ENCODE measurements at regions not wholly inside any gene's neighbourhood (a gene's known extent, or its start where the extent isn't known, plus 50 kb on each side); places are given as distances from the start of the nearest gene placed in this dataset.

DNA sequence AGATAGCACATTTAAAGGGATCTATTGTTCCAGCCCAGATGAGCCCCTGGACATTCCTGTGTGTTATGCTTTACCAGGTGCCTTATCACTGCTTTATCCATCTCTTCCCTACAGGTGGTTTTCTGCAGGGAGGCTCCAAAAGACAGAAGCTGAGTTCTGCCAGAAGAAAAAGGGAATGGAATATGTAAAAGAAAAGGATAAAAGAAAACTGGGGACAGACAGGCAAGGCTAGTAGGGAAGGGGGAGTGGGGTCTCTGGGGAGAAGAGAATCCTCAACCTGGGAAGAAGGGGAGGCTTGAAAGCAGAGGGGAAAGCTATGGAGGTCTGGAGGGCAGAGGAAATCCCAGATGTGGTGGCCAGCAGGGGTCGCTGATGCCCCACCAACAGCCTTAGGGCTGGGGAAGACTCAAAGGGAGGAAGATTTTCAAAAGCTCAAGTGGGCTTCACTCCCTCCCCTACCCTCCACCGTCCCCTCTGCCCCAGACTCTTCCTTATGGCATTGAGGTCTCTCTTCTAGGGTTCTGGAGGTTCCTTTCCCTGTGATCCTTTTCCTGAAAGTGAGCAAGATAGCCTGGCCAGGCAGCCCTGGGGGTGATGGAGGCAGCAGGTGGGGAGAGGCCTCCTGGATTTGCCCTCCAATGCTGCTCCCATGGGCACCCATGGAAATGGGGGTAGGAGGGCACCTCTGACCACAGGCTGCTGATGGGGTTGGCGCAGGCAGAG lies 178.1 kb upstream of the PKDCC start:
- DNase-seq (ENCODE audit: low spot score): no peak
- Mint-ChIP-seq H3K27ac (ENCODE audit: unreplicated experiment) (peak overlapping the region; percentile 25), H3K9me3 (ENCODE audit: low read depth) (no peaks in the 10 kb centered on the region), H3K36me3 (ENCODE audit: low read depth) (no peaks in the 10 kb centered on the region), H3K27me3 (ENCODE audit: low read depth) (no peaks in the 10 kb centered on the region), H3K4me1 (ENCODE audit: low read depth) (peaks cover 64% of the 10 kb centered on the region), H3K4me3 (ENCODE audit: unreplicated experiment) (no peak overlapping the region)
- peak; percentile 96 for TF ChIP-seq CTCF (IDR thresholded peaks at IDR 0.05)

DNA sequence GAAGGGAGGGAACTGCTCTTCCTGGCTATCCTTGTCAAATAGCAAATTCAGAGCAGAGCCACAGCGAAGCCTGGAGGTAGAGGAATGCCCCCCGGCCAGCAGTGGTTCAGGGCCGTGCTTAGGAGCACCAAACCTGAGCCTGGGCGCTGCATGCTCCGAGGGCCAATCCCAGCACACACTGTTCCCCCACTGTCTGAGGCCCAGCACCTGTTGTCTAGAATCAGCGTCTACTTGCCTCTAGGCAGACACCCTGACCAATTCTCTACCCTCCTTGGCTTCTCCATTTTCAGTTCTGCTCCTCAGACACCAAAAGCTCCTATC lies 177.6 kb upstream of the PKDCC start:
- no peak for TF ChIP-seq CTCF (IDR thresholded peaks at IDR 0.05)
- H3K36me3 Mint-ChIP-seq (ENCODE audit: low read depth): no peaks in the 10 kb centered on the region
- H3K4me1 Mint-ChIP-seq (ENCODE audit: low read depth): peaks cover 61% of the 10 kb centered on the region

DNA sequence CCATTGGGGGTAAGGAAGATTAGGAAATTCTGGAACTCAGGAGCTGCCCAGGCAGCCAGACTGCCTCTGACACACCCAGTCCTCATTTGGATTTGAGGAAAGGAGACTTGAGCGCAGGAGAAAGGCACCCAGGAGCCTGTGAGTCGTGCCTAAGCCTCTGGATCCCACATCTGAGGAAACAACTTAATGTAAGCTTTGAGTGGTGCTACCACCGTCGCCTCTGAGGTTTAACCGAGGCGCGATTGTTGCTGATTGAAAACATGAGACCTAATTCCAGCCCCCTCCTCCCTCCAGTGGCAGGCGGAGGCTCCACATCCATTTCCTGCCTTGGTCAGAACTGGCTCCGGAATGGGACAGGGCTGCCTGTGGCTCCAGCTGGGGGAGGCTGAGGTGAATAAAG lies 176.7 kb upstream of the PKDCC start:
- Mint-ChIP-seq H3K27ac (ENCODE audit: unreplicated experiment) (peak overlapping the region; percentile 73), H3K9me3 (ENCODE audit: low read depth) (no peaks in the 10 kb centered on the region), H3K4me3 (ENCODE audit: unreplicated experiment) (no peak overlapping the region), H3K36me3 (ENCODE audit: low read depth) (no peaks in the 10 kb centered on the region), H3K4me1 (ENCODE audit: low read depth) (peaks cover 61% of the 10 kb centered on the region), H3K27me3 (ENCODE audit: low read depth) (no peaks in the 10 kb centered on the region)
- peak; percentile 72 for TF ChIP-seq CTCF (IDR thresholded peaks at IDR 0.05)
- DNase-seq (ENCODE audit: low spot score): no peak

More for the DNA sequence above, 177.6 kb upstream of the PKDCC start:
- no peak overlapping the region for H3K4me3 Mint-ChIP-seq (ENCODE audit: unreplicated experiment)
- no peak for DNase-seq (ENCODE audit: low spot score)
- H3K27me3 Mint-ChIP-seq (ENCODE audit: low read depth): no peaks in the 10 kb centered on the region
- no peaks in the 10 kb centered on the region for H3K9me3 Mint-ChIP-seq (ENCODE audit: low read depth)
- peak overlapping the region; percentile 73 for H3K27ac Mint-ChIP-seq (ENCODE audit: unreplicated experiment)

DNA sequence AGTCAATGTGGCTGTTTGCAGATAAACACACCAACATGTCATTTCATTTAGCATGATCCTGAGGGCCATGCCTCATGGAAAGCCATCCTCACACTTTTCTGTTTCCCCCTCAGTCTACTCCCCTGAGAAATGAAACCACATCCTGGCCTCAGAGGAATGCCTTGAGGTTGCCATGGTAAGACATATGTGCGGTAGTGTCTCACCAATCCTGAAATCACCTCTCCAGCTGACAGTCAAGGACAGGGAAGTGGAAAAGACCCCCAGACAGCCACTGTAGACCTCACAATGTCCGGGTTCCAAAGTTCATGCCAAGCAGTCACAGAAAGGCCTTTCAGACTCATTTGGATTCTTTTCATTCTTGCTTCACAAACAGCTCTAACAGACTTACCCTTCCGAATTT lies 175.2 kb upstream of the PKDCC start:
- H3K27me3 Mint-ChIP-seq (ENCODE audit: low read depth): no peaks in the 10 kb centered on the region
- DNase-seq (ENCODE audit: low spot score): no peak

More for the DNA sequence above, 175.2 kb upstream of the PKDCC start:
- Mint-ChIP-seq H3K4me3 (ENCODE audit: unreplicated experiment) (no peak overlapping the region), H3K4me1 (ENCODE audit: low read depth) (peaks cover 52% of the 10 kb centered on the region), H3K27ac (ENCODE audit: unreplicated experiment) (peak overlapping the region; percentile 85), H3K9me3 (ENCODE audit: low read depth) (no peaks in the 10 kb centered on the region), H3K36me3 (ENCODE audit: low read depth) (no peaks in the 10 kb centered on the region)
- TF ChIP-seq CTCF (IDR thresholded peaks at IDR 0.05): no peak

All from chondrocyte (in vitro differentiated cells).